BLaER1 (cell line): ENCODE measurements at regions not wholly inside any gene's neighbourhood (a gene's known extent, or its start where the extent isn't known, plus 50 kb on each side); places are given as distances from the start of the nearest gene placed in this dataset.

Experiments used
- H3K27ac ChIP-seq: shearing (Covaris generic); formaldehyde crosslinking; 2 replicates; pipeline ENCODE4 v1.8.1; 2022
- H3K27me3 ChIP-seq: shearing (Covaris generic); formaldehyde crosslinking; 2 replicates; pipeline ENCODE4 v1.8.1; 2022
- H3K36me3 ChIP-seq: shearing (Covaris generic); formaldehyde crosslinking; 2 replicates; pipeline ENCODE4 v1.8.1; 2022
- H3K4me1 ChIP-seq: shearing (Covaris generic); formaldehyde crosslinking; 2 replicates; pipeline ENCODE4 v1.8.1; 2022
- H3K4me2 ChIP-seq: shearing (Covaris generic); formaldehyde crosslinking; 2 replicates; pipeline ENCODE4 v1.8.1; 2022
- H3K4me3 ChIP-seq: shearing (Covaris generic); formaldehyde crosslinking; 2 replicates; pipeline ENCODE4 v1.8.1; 2022
- H3K9ac ChIP-seq: shearing (Covaris generic); formaldehyde crosslinking; 2 replicates; pipeline ENCODE4 v1.8.1; 2022
- H3K9me3 ChIP-seq: shearing (Covaris generic); formaldehyde crosslinking; 2 replicates; pipeline ENCODE4 v1.8.1; 2022
- H4K20me1 ChIP-seq: shearing (Covaris generic); formaldehyde crosslinking; 2 replicates; pipeline ENCODE4 v1.8.1; 2022
- Cebpa-rat ChIP-seq: shearing (Covaris generic); IDR thresholded peaks from 2 replicates; pipeline ENCODE4 v1.8.1; 2022

GRCh38 chr22:49119551-49119952, 708.1 kb downstream of the BRD1 start:
- Histone ChIP-seq H3K4me1 (no peaks in the 10 kb centered on the region), H3K4me3 (no peak overlapping the region), H4K20me1 (no peaks in the 10 kb centered on the region), H3K9me3 (peaks cover 6% of the 10 kb centered on the region), H3K27me3 (no peaks in the 10 kb centered on the region), H3K27ac (no peak overlapping the region), H3K9ac (no peak overlapping the region), H3K4me2 (no peak overlapping the region), H3K36me3 (no peaks in the 10 kb centered on the region)
- TF ChIP-seq Cebpa-rat = 0 out of 2 replicates have a peak, but pooled peaks have one; percentile 14

GRCh38 chr22:49118065-49118464, 709.6 kb downstream of the BRD1 start:
- H3K4me2 ChIP-seq = no peak overlapping the region
- no peaks in the 10 kb centered on the region for H3K4me1 ChIP-seq
- H3K36me3 ChIP-seq = no peaks in the 10 kb centered on the region
- no peak overlapping the region for H3K4me3 ChIP-seq
- no peaks in the 10 kb centered on the region for H3K27me3 ChIP-seq
- no peaks in the 10 kb centered on the region for H4K20me1 ChIP-seq
- H3K27ac ChIP-seq = no peak overlapping the region
- no peak overlapping the region for H3K9ac ChIP-seq
- no peak for TF ChIP-seq Cebpa-rat
- peaks cover 6% of the 10 kb centered on the region for H3K9me3 ChIP-seq

GRCh38 chr22:49117486-49117885, 710.2 kb downstream of the BRD1 start:
- no peak overlapping the region for H3K27ac ChIP-seq
- TF ChIP-seq Cebpa-rat = no peak
- H3K9me3 ChIP-seq = peaks cover 6% of the 10 kb centered on the region
- no peak overlapping the region for H3K4me2 ChIP-seq
- H3K27me3 ChIP-seq = no peaks in the 10 kb centered on the region
- no peak overlapping the region for H3K4me3 ChIP-seq
- H3K4me1 ChIP-seq = no peaks in the 10 kb centered on the region
- H4K20me1 ChIP-seq = no peaks in the 10 kb centered on the region
- no peak overlapping the region for H3K9ac ChIP-seq
- no peaks in the 10 kb centered on the region for H3K36me3 ChIP-seq

- Histone ChIP-seq H3K9ac (no peak overlapping the region), H4K20me1 (no peaks in the 10 kb centered on the region), H3K4me1 (no peaks in the 10 kb centered on the region), H3K36me3 (no peaks in the 10 kb centered on the region), H3K27ac (no peak overlapping the region), H3K9me3 (peaks cover 6% of the 10 kb centered on the region), H3K27me3 (no peaks in the 10 kb centered on the region), H3K4me3 (no peak overlapping the region), H3K4me2 (no peak overlapping the region)
- no peak for TF ChIP-seq Cebpa-rat
Measured at GRCh38 chr22:49116486-49117120, 711.1 kb downstream of the BRD1 start.

- no peak overlapping the region for H3K4me3 ChIP-seq
- H3K9ac ChIP-seq = no peak overlapping the region
- H3K4me2 ChIP-seq = no peak overlapping the region
- H3K36me3 ChIP-seq = no peaks in the 10 kb centered on the region
- TF ChIP-seq Cebpa-rat = no peak
- H3K9me3 ChIP-seq = peaks cover 6% of the 10 kb centered on the region
- no peak overlapping the region for H3K27ac ChIP-seq
- no peaks in the 10 kb centered on the region for H4K20me1 ChIP-seq
- no peaks in the 10 kb centered on the region for H3K4me1 ChIP-seq
- H3K27me3 ChIP-seq = no peaks in the 10 kb centered on the region
Measured at GRCh38 chr22:49116021-49116420, 711.7 kb downstream of the BRD1 start.

- Histone ChIP-seq H3K4me2 (no peak overlapping the region), H3K9me3 (peaks cover 6% of the 10 kb centered on the region), H3K27me3 (no peaks in the 10 kb centered on the region), H3K9ac (no peak overlapping the region), H3K36me3 (no peaks in the 10 kb centered on the region), H3K4me1 (no peaks in the 10 kb centered on the region), H4K20me1 (no peaks in the 10 kb centered on the region), H3K4me3 (no peak overlapping the region), H3K27ac (no peak overlapping the region)
- no peak for TF ChIP-seq Cebpa-rat
Measured at GRCh38 chr22:49115197-49115596, 712.5 kb downstream of the BRD1 start.

GRCh38 chr22:49113758-49114157, 713.9 kb downstream of the BRD1 start:
- Histone ChIP-seq H3K4me1 (no peaks in the 10 kb centered on the region), H3K9me3 (peaks cover 5% of the 10 kb centered on the region), H3K9ac (no peak overlapping the region), H3K27me3 (no peaks in the 10 kb centered on the region), H3K36me3 (no peaks in the 10 kb centered on the region), H3K27ac (no peak overlapping the region), H4K20me1 (no peaks in the 10 kb centered on the region; the same call in 1 of the 2 replicates), H3K4me2 (no peak overlapping the region), H3K4me3 (no peak overlapping the region)
- TF ChIP-seq Cebpa-rat = no peak

- no peaks in the 10 kb centered on the region; the same call in 1 of the 2 replicates for H4K20me1 ChIP-seq
- no peak overlapping the region for H3K4me3 ChIP-seq
- H3K9ac ChIP-seq = no peak overlapping the region
- H3K27me3 ChIP-seq = no peaks in the 10 kb centered on the region
- H3K4me2 ChIP-seq = no peak overlapping the region
- no peaks in the 10 kb centered on the region for H3K4me1 ChIP-seq
- no peaks in the 10 kb centered on the region for H3K9me3 ChIP-seq
- no peaks in the 10 kb centered on the region for H3K36me3 ChIP-seq
- H3K27ac ChIP-seq = no peak overlapping the region
- no peak for TF ChIP-seq Cebpa-rat
Measured at GRCh38 chr22:49112661-49113626, 714.7 kb downstream of the BRD1 start.

- no peaks in the 10 kb centered on the region for H3K9me3 ChIP-seq
- no peak overlapping the region for H3K27ac ChIP-seq
- H3K36me3 ChIP-seq = no peaks in the 10 kb centered on the region
- no peak overlapping the region for H3K9ac ChIP-seq
- H3K4me3 ChIP-seq = no peak overlapping the region
- no peaks in the 10 kb centered on the region for H3K4me1 ChIP-seq
- H3K27me3 ChIP-seq = no peaks in the 10 kb centered on the region
- no peak overlapping the region for H3K4me2 ChIP-seq
- no peaks in the 10 kb centered on the region; the same call in 1 of the 2 replicates for H4K20me1 ChIP-seq
- no peak for TF ChIP-seq Cebpa-rat
Measured at GRCh38 chr22:49112176-49112575, 715.5 kb downstream of the BRD1 start.

GRCh38 chr22:49111085-49111484, 716.6 kb downstream of the BRD1 start:
- Histone ChIP-seq H4K20me1 (no peaks in the 10 kb centered on the region; the same call in 1 of the 2 replicates), H3K4me2 (no peak overlapping the region), H3K4me3 (no peak overlapping the region), H3K9ac (no peak overlapping the region), H3K36me3 (no peaks in the 10 kb centered on the region), H3K27me3 (no peaks in the 10 kb centered on the region), H3K9me3 (no peaks in the 10 kb centered on the region), H3K4me1 (peaks cover 6% of the 10 kb centered on the region; the same call in 1 of the 2 replicates), H3K27ac (no peak overlapping the region)
- TF ChIP-seq Cebpa-rat = no peak
